ENCODE measurements at regions not wholly inside any gene's neighbourhood (a gene's known extent, or its start where the extent isn't known, plus 50 kb on each side); places are given as distances from the start of the nearest gene placed in this dataset.

- Histone ChIP-seq H4K20me1 (ENCODE audit: insufficient read depth) (no peaks in the 10 kb centered on the region), H3K9ac (ENCODE audit: low read length) (no peak overlapping the region), H3F3A (ENCODE audit: insufficient read depth, low read length, poor library complexity, severe bottlenecking) (no peaks in the 10 kb centered on the region), H3K79me2 (replicated peaks; ENCODE audit: insufficient read depth, low read length) (no peaks in the 10 kb centered on the region), H3K27me3 (ENCODE audit: insufficient read depth, low read depth, low read length) (no peaks in the 10 kb centered on the region), H3K4me2 (ENCODE audit: low read length) (no peak overlapping the region), H2AFZ (ENCODE audit: low read depth, low read length) (no peak overlapping the region), H3K9me3 (ENCODE audit: low read length) (no peaks in the 10 kb centered on the region), H3K27ac (ENCODE audit: low read length) (no peak overlapping the region), H3K4me3 (ENCODE audit: low read length) (no peak overlapping the region), H3K9me2 (ENCODE audit: insufficient read depth, low read length) (no peaks in the 10 kb centered on the region), H3K36me3 (ENCODE audit: insufficient read depth, low read length) (no peaks in the 10 kb centered on the region)
- no peak for TF ChIP-seq EZH2 (IDR thresholded peaks at IDR 0.05; ENCODE audit: borderline replicate concordance, insufficient read depth, low read length, poor library complexity, severe bottlenecking)
- no peak for TF ChIP-seq RAD21 (conservative IDR thresholded peaks at IDR 0.05)
- TF ChIP-seq POLR2AphosphoS5 (IDR thresholded peaks at IDR 0.05): no peak
- TF ChIP-seq TAF1 (IDR thresholded peaks at IDR 0.05; ENCODE audit: low read depth): no peak
- no peak for TF ChIP-seq SMC3 (conservative IDR thresholded peaks at IDR 0.05; ENCODE audit: poor library complexity)
- no peak for TF ChIP-seq EP300 (conservative IDR thresholded peaks at IDR 0.05; ENCODE audit: poor library complexity, severe bottlenecking)
These were observed 71.9 kb downstream of the FZD1 start for GRCh38 chr7:91336106-91336505.

GRCh38 chr7:91338226-91339020 is 74.2 kb downstream of the FZD1 start:
- no peak overlapping the region for H3K4me3 ChIP-seq (ENCODE audit: low read length)
- no peaks in the 10 kb centered on the region for H3K9me2 ChIP-seq (ENCODE audit: insufficient read depth, low read length)
- no peak overlapping the region for H3K4me2 ChIP-seq (ENCODE audit: low read length)
- no peaks in the 10 kb centered on the region for H3K27me3 ChIP-seq (ENCODE audit: insufficient read depth, low read depth, low read length)
- no peaks in the 10 kb centered on the region for H3K36me3 ChIP-seq (ENCODE audit: insufficient read depth, low read length)
- no peaks in the 10 kb centered on the region for H3F3A ChIP-seq (ENCODE audit: insufficient read depth, low read length, poor library complexity, severe bottlenecking)
- no peaks in the 10 kb centered on the region for H4K20me1 ChIP-seq (ENCODE audit: insufficient read depth)
- no peak for TF ChIP-seq MXI1 (conservative IDR thresholded peaks at IDR 0.05; ENCODE audit: poor library complexity, severe bottlenecking)
- TF ChIP-seq SMC3 (conservative IDR thresholded peaks at IDR 0.05; ENCODE audit: poor library complexity): no peak
- no peak for TF ChIP-seq CTCF (IDR thresholded peaks at IDR 0.05; ENCODE audit: poor library complexity, severe bottlenecking)
- TF ChIP-seq POLR2AphosphoS5 (IDR thresholded peaks at IDR 0.05): no peak
- TF ChIP-seq REST (IDR thresholded peaks at IDR 0.05; ENCODE audit: borderline replicate concordance): no peak
- no peak for TF ChIP-seq EP300 (conservative IDR thresholded peaks at IDR 0.05; ENCODE audit: poor library complexity, severe bottlenecking)
- no peak for TF ChIP-seq TAF1 (IDR thresholded peaks at IDR 0.05; ENCODE audit: low read depth)
- TF ChIP-seq RAD21 (conservative IDR thresholded peaks at IDR 0.05): no peak
- TF ChIP-seq EZH2 (IDR thresholded peaks at IDR 0.05; ENCODE audit: borderline replicate concordance, insufficient read depth, low read length, poor library complexity, severe bottlenecking): no peak
- H3K79me2 ChIP-seq (replicated peaks; ENCODE audit: insufficient read depth, low read length): no peaks in the 10 kb centered on the region
- no peaks in the 10 kb centered on the region for H3K9me3 ChIP-seq (ENCODE audit: low read length)
- no peak overlapping the region for H3K9ac ChIP-seq (ENCODE audit: low read length)
- H3K27ac ChIP-seq (ENCODE audit: low read length): no peak overlapping the region
- H2AFZ ChIP-seq (ENCODE audit: low read depth, low read length): no peak overlapping the region

Measured in neural cell (in vitro differentiated cells).